Stimulated activated CD8-positive, alpha-beta memory T cell treated with anti-CD3 and anti-CD28 coated beads, Interleukin-15, amount 100 ng/mL, for 4 hours (primary cell): ENCODE measurements at regions not wholly inside any gene's neighbourhood (a gene's known extent, or its start where the extent isn't known, plus 50 kb on each side); places are given as distances from the start of the nearest gene placed in this dataset.

ENCODE experiments used
- DNase-seq, 2 donors: peaks; one replicate each; pipeline ENCODE4 v3.0.0-alpha.2; 2020; ENCODE audit warnings: low read depth in 2 of 2

- no peak for DNase-seq
Measured at GRCh38 chr20:50242548-50242862, 51.9 kb downstream of the CEBPB start.

GRCh38 chr20:50242863-50243609, 52.4 kb downstream of the CEBPB start:
- no peak for DNase-seq

- no peak for DNase-seq
Measured at GRCh38 chr20:50243610-50244351, 53.2 kb downstream of the CEBPB start.

- no peak for DNase-seq
Measured at GRCh38 chr20:50244352-50245149, 53.9 kb downstream of the CEBPB start.

GRCh38 chr20:50245498-50246366, 55.1 kb downstream of the CEBPB start:
- no peak for DNase-seq

- no peak for DNase-seq
Measured at GRCh38 chr20:50246367-50247195, 56.0 kb downstream of the CEBPB start.

- DNase-seq, result no peak
Measured at GRCh38 chr20:50247196-50248094, 56.8 kb downstream of the CEBPB start.

- no peak for DNase-seq
Measured at GRCh38 chr20:50248104-50248641, 57.5 kb downstream of the CEBPB start.

GRCh38 chr20:50249447-50250388, 59.1 kb downstream of the CEBPB start:
- DNase-seq, result no peak

GRCh38 chr20:50250679-50251382, 60.2 kb downstream of the CEBPB start:
- no peak for DNase-seq

- DNase-seq, result no peak
Measured at GRCh38 chr20:50251383-50251748, 60.7 kb downstream of the CEBPB start.

GRCh38 chr20:50251992-50252511, 61.4 kb downstream of the CEBPB start:
- no peak for DNase-seq

- DNase-seq, result no peak
Measured at GRCh38 chr20:50252701-50253100, 62.1 kb downstream of the CEBPB start.

- DNase-seq, result no peak
Measured at GRCh38 chr20:50253101-50253500, 62.5 kb downstream of the CEBPB start.

- no peak for DNase-seq
Measured at GRCh38 chr20:50254466-50255079, 63.9 kb downstream of the CEBPB start.

GRCh38 chr20:50256577-50256976, 65.9 kb downstream of the CEBPB start:
- no peak for DNase-seq

GRCh38 chr20:50257860-50258259, 67.2 kb downstream of the CEBPB start:
- no peak for DNase-seq
